ENCODE measurements at regions not wholly inside any gene's neighbourhood (a gene's known extent, or its start where the extent isn't known, plus 50 kb on each side); places are given as distances from the start of the nearest gene placed in this dataset.

DNA sequence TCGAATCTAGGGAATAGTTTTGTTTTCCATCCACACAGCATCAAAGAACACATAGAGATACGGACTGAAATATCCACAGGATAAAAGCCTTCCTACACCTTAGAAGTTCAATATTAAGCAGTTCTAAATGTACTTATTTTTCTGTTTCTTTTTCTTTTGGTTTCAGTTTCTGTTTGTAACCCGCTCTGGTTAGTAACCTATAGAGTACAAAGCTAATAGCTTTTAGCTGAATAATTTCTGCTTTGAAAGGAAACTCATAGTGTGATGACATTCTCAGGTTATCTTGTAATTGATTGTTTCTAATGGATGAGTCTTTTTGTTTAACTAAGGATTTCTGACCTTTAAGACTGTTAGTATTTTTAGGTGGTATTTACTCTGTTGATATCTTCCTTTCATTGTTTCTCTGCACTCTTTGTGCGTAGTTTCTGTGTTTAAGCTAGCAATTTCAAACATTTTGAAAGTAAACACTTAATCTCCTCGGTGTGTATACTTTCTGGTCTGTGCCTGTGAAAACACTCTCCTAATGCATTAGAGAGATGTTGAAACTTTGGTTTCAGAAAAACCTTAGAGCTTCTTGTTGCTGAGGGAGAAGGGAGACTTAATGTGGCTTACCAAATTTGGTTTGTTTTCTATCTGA, 385.5 kb downstream of the HDGFL1 start:
- Histone ChIP-seq H3K9me3 (ENCODE audit: low read depth, low read length) (no peaks in the 10 kb centered on the region), H3K9ac (ENCODE audit: insufficient read length) (peak overlapping the region; percentile 46), H3K36me3 (ENCODE audit: insufficient read depth, low read length) (no peaks in the 10 kb centered on the region), H3K27ac (no peak overlapping the region; the same call in 1 of the 2 replicates), H3K4me3 (peak overlapping the region; percentile 41)
- TF ChIP-seq POLR2AphosphoS5 (IDR thresholded peaks at IDR 0.05; ENCODE audit: borderline replicate concordance, low read depth, low read length) = no peak
- TF ChIP-seq FOXP2 (optimal IDR thresholded peaks at IDR 0.05; ENCODE audit: control extremely low read depth, extremely low read length, insufficient read depth) = no peak
- no peak for DNase-seq (ENCODE audit: low read depth, low spot score)

DNA sequence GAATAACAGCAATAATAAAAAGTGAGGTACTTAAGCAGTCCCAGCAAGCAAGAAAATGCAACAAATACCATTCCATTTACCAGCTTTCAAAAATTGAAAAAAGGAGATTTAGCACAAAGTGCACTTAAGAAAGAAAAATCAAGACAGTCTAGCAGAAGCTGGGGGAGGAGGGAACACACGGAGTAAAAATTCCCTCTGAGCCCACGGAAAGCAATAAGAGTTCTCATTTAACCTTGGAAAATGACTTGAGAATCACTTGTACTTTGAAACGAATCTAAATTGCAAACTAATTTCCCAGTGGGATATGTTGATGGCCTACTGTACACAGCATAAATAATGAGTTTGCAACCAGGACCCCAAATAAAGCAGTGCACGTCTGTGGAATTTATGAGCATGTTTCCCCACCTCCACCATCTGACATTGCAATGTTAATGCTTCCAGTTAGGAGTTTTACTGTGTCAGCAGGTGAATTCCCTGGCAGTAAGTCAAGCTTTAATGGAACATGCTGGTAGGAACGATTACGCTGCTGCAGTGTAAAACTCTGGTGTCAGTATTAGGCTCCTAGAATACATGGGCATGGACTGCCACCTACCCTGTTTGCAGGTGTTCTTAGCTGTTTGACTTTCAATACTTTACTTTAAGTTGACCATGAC, 386.8 kb downstream of the HDGFL1 start:
- peak; percentile 39 for DNase-seq (ENCODE audit: low read depth, low spot score)
- peak overlapping the region; percentile 61 for H3K4me3 ChIP-seq
- H3K36me3 ChIP-seq (ENCODE audit: insufficient read depth, low read length) = no peaks in the 10 kb centered on the region
- H3K27ac ChIP-seq = peak overlapping the region; percentile 37; the same call in 1 of the 2 replicates
- no peaks in the 10 kb centered on the region for H3K9me3 ChIP-seq (ENCODE audit: low read depth, low read length)
- no peak for TF ChIP-seq EZH2 (IDR thresholded peaks at IDR 0.05)
- TF ChIP-seq POLR2AphosphoS5 (IDR thresholded peaks at IDR 0.05; ENCODE audit: borderline replicate concordance, low read depth, low read length) = no peak
- TF ChIP-seq FOXP2 (optimal IDR thresholded peaks at IDR 0.05; ENCODE audit: control extremely low read depth, extremely low read length, insufficient read depth) = no peak
- H3K9ac ChIP-seq (ENCODE audit: insufficient read length) = no peak overlapping the region

DNA sequence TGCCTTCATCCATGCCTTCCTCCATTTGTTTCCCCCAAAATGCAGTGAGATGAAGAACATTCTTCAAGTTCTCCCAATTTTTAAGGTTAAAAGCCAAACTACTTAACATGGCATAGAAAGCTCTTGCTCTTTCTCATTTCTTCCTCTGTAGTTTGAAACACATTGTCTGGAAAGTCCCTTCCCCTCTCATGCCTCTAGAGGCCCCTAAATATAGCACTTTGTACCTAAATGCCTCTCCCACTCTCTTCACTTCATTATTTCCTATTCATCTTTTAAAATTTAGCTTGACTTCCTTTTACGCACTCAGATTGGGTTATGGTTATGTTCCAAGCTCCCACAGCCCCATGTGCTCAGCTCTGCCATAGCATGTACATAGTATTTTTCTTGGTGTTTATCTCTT, 389.3 kb downstream of the HDGFL1 start:
- Histone ChIP-seq H3K27ac (no peak overlapping the region), H3K36me3 (ENCODE audit: insufficient read depth, low read length) (no peaks in the 10 kb centered on the region), H3K9ac (ENCODE audit: insufficient read length) (no peak overlapping the region), H3K4me3 (no peak overlapping the region), H3K9me3 (ENCODE audit: low read depth, low read length) (no peaks in the 10 kb centered on the region)
- no peak for TF ChIP-seq POLR2AphosphoS5 (IDR thresholded peaks at IDR 0.05; ENCODE audit: borderline replicate concordance, low read depth, low read length)
- no peak for TF ChIP-seq FOXP2 (optimal IDR thresholded peaks at IDR 0.05; ENCODE audit: control extremely low read depth, extremely low read length, insufficient read depth)
- no peak for TF ChIP-seq EZH2 (IDR thresholded peaks at IDR 0.05)
- no peak for DNase-seq (ENCODE audit: low read depth, low spot score)

DNA sequence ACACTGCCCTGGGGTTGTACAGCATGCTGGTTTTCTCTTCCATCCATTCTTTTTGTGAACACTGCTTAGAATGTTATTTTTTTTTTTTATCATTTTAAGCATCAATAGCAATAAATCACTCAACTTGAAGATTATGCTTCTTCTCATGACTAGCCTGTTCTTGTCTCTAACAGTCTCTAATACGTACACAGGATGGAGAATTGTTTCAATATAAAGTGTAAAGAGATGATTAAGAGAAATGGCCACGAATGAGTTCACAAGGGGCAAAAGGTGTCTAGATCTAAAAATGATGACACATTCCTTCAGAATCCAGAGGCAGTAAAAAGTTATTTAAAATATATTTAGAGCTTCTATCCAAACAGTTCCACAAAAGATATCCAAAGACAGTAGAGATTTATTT, 390.2 kb downstream of the HDGFL1 start:
- H3K27ac ChIP-seq = no peak overlapping the region
- DNase-seq (ENCODE audit: low read depth, low spot score) = no peak

DNA sequence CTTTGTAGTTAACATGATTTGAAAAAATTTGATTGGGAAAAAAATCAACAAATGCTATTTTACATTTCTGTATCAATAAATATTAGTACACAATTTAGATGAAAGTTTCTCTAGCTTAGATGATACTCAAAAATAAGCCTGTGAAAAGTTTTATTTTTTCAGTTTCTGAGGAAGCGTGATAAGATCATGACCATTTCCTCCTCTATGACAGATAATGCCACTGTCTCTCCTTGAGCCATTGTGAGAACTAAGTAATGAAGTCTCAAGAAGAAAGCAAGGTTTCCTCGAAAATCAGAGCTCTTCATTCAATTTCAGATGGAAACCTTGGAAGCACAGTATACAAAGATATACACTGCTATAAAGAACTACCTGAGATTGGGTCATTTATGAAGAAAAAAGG, 395.0 kb downstream of the HDGFL1 start:
- H3K9me3 ChIP-seq (ENCODE audit: low read depth, low read length) = no peaks in the 10 kb centered on the region
- H3K4me3 ChIP-seq = no peak overlapping the region
- TF ChIP-seq EZH2 (IDR thresholded peaks at IDR 0.05) = no peak
- TF ChIP-seq POLR2AphosphoS5 (IDR thresholded peaks at IDR 0.05; ENCODE audit: borderline replicate concordance, low read depth, low read length) = no peak
- TF ChIP-seq FOXP2 (optimal IDR thresholded peaks at IDR 0.05; ENCODE audit: control extremely low read depth, extremely low read length, insufficient read depth) = no peak
- no peak for DNase-seq (ENCODE audit: low read depth, low spot score)
- H3K27ac ChIP-seq = no peak overlapping the region
- no peak overlapping the region for H3K9ac ChIP-seq (ENCODE audit: insufficient read length)
- no peaks in the 10 kb centered on the region for H3K36me3 ChIP-seq (ENCODE audit: insufficient read depth, low read length)

More for the DNA sequence above, 390.2 kb downstream of the HDGFL1 start:
- Histone ChIP-seq H3K36me3 (ENCODE audit: insufficient read depth, low read length) (no peaks in the 10 kb centered on the region), H3K9me3 (ENCODE audit: low read depth, low read length) (no peaks in the 10 kb centered on the region), H3K4me3 (no peak overlapping the region), H3K9ac (ENCODE audit: insufficient read length) (no peak overlapping the region)
- TF ChIP-seq EZH2 (IDR thresholded peaks at IDR 0.05) (no peak), FOXP2 (optimal IDR thresholded peaks at IDR 0.05; ENCODE audit: control extremely low read depth, extremely low read length, insufficient read depth) (no peak), POLR2AphosphoS5 (IDR thresholded peaks at IDR 0.05; ENCODE audit: borderline replicate concordance, low read depth, low read length) (no peak)

DNA sequence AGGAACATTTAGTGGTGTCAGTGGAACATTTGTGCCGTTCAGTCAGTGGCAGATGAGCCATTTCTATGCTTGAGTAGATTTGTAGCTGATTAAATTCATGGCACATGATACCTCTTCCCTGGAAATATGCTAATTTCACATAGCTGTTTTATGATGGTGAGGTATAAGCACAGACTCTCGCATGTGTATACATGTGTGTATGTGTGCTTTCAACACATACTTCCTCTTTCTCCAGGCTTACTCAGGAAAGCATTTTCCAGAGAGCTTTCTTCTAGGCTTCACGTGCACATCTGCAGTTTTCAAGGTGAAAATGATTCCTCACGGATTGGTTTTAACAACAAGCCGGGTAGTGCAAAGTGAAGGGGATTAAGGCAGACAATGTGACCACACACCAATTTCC, 396.5 kb downstream of the HDGFL1 start:
- Histone ChIP-seq H3K9ac (ENCODE audit: insufficient read length) (no peak overlapping the region), H3K4me3 (no peak overlapping the region), H3K9me3 (ENCODE audit: low read depth, low read length) (no peaks in the 10 kb centered on the region), H3K36me3 (ENCODE audit: insufficient read depth, low read length) (no peaks in the 10 kb centered on the region), H3K27ac (no peak overlapping the region)
- no peak for DNase-seq (ENCODE audit: low read depth, low spot score)
- no peak for TF ChIP-seq FOXP2 (optimal IDR thresholded peaks at IDR 0.05; ENCODE audit: control extremely low read depth, extremely low read length, insufficient read depth)

DNA sequence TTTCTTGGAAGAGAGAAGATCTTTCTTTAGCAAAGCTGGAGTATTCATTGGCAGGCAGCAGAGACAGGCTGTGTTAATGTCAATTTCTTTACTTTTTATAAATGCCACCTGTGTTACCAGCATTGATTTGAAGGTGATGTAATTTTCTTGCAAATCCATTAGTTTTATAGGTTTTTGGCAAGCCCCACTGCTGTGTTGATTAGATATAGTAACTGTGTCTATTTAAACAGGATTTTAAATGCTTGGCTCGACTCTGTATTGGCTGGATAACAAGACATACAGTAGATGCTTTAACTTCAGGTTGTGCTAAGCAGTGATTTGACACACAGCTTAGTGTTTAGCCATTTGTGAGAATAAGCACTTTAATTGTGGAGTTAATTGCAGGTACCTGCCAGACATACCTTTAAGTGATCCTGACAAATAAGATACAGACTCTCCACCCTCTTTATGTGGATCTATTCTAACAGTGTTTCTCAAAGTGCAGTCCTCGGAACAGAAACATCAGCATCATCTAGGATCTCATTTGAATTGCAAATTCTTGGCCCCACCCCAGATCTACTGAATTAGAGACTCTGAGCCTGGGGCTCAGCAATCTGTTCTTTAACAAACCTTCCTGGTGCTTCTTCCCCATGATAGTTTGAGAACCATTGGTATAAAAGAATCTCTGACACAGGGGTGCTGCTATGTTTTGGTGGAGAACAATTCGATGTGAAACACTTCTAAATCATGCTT, 397.5 kb downstream of the HDGFL1 start:
- Histone ChIP-seq H3K4me3 (no peak overlapping the region), H3K9ac (ENCODE audit: insufficient read length) (no peak overlapping the region), H3K27ac (no peak overlapping the region), H3K36me3 (ENCODE audit: insufficient read depth, low read length) (no peaks in the 10 kb centered on the region), H3K9me3 (ENCODE audit: low read depth, low read length) (no peaks in the 10 kb centered on the region)
- DNase-seq (ENCODE audit: low read depth, low spot score) = no peak
- no peak for TF ChIP-seq FOXP2 (optimal IDR thresholded peaks at IDR 0.05; ENCODE audit: control extremely low read depth, extremely low read length, insufficient read depth)
- TF ChIP-seq POLR2AphosphoS5 (IDR thresholded peaks at IDR 0.05; ENCODE audit: borderline replicate concordance, low read depth, low read length) = no peak
- TF ChIP-seq EZH2 (IDR thresholded peaks at IDR 0.05) = no peak

DNA sequence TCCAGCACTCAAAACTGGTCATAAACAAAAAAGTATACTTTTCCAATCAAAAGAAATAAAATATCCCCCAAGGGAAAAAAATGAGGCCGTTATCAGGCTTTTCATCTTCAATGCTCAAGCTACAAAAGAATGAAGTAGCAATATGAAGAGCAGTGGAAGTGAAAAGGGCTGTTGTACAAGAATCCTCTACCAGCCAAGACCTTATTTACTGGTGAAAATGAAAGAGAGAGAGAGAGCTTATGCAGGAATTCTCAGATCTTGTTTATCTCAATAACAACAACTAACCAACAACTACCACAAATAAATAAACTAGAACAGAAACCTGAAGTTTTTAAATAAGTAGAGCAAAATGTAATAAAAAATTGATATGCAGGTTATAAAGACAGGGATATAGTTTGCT, 400.6 kb downstream of the HDGFL1 start:
- DNase-seq (ENCODE audit: low read depth, low spot score) = no peak
- Histone ChIP-seq H3K4me3 (no peak overlapping the region), H3K36me3 (ENCODE audit: insufficient read depth, low read length) (no peaks in the 10 kb centered on the region), H3K9me3 (ENCODE audit: low read depth, low read length) (no peaks in the 10 kb centered on the region), H3K9ac (ENCODE audit: insufficient read length) (no peak overlapping the region), H3K27ac (no peak overlapping the region)
- TF ChIP-seq FOXP2 (optimal IDR thresholded peaks at IDR 0.05; ENCODE audit: control extremely low read depth, extremely low read length, insufficient read depth) (no peak), EZH2 (IDR thresholded peaks at IDR 0.05) (no peak), POLR2AphosphoS5 (IDR thresholded peaks at IDR 0.05; ENCODE audit: borderline replicate concordance, low read depth, low read length) (no peak)
